ENCODE measurements at regions not wholly inside any gene's neighbourhood (a gene's known extent, or its start where the extent isn't known, plus 50 kb on each side); places are given as distances from the start of the nearest gene placed in this dataset.

GRCh38 chr5:67815455-67816391 is 399.8 kb upstream of the PIK3R1 start:
- DNase-seq (ENCODE audit: low spot score) = no peak
- no peak for TF ChIP-seq CTCF (IDR thresholded peaks at IDR 0.05; ENCODE audit: extremely low read depth, missing control alignments)

- DNase-seq (ENCODE audit: low spot score) = no peak
- TF ChIP-seq CTCF (IDR thresholded peaks at IDR 0.05; ENCODE audit: extremely low read depth, missing control alignments) = no peak
These were observed 400.8 kb upstream of the PIK3R1 start for GRCh38 chr5:67814569-67815311.

GRCh38 chr5:67813877-67814539 is 401.5 kb upstream of the PIK3R1 start:
- TF ChIP-seq CTCF (IDR thresholded peaks at IDR 0.05; ENCODE audit: extremely low read depth, missing control alignments) = no peak
- DNase-seq (ENCODE audit: low spot score) = no peak

GRCh38 chr5:67809589-67809988 is 406.0 kb upstream of the PIK3R1 start:
- peak; percentile 16 for DNase-seq (ENCODE audit: low spot score)

GRCh38 chr5:67808340-67808739 is 407.2 kb upstream of the PIK3R1 start:
- no peak for TF ChIP-seq CTCF (IDR thresholded peaks at IDR 0.05; ENCODE audit: extremely low read depth, missing control alignments)
- no peak for DNase-seq (ENCODE audit: low spot score)

More at GRCh38 chr5:67809589-67809988, 406.0 kb upstream of the PIK3R1 start:
- no peak for TF ChIP-seq CTCF (IDR thresholded peaks at IDR 0.05; ENCODE audit: extremely low read depth, missing control alignments)

GRCh38 chr5:67807439-67807888 is 408.1 kb upstream of the PIK3R1 start:
- no peak for TF ChIP-seq CTCF (IDR thresholded peaks at IDR 0.05; ENCODE audit: extremely low read depth, missing control alignments)
- DNase-seq (ENCODE audit: low spot score) = peak; percentile 20

Data from GM20000 (cell line).